SU-DHL-6 (cell line): ENCODE measurements at regions not wholly inside any gene's neighbourhood (a gene's known extent, or its start where the extent isn't known, plus 50 kb on each side); places are given as distances from the start of the nearest gene placed in this dataset.
"Not testable (repeated sequence)": the region's sequence is repeated elsewhere in the genome, so short reads cannot be mapped to it uniquely, and the experiment has no call there.

Source experiments
- H2AFZ ChIP-seq: fragments of 200-600 bp; sonication (generic); 2 replicates; pipeline ENCODE4 v1.6.1; 2014; ENCODE audit warnings: low read depth, mild to moderate bottlenecking, moderate library complexity, mixed read lengths, antibody characterized with exemption, low read length; ENCODE audit not compliant: severe bottlenecking
- H3F3A ChIP-seq: fragments of 200-600 bp; shearing (Covaris generic); 2 replicates; pipeline ENCODE4 v1.6.0; 2016; ENCODE audit warnings: antibody characterized with exemption, mild to moderate bottlenecking; ENCODE audit not compliant: insufficient read depth
- H3K27ac ChIP-seq: fragments of 200-600 bp; sonication (generic); 2 replicates; pipeline ENCODE4 v1.5.1; 2016; ENCODE audit warnings: low read depth, mild to moderate bottlenecking, low read length, moderate library complexity, mixed read lengths
- H3K27me3 ChIP-seq: fragments of 200-600 bp; sonication (generic), shearing (Covaris generic); 2 replicates; pipeline ENCODE4 v1.6.0; 2014; ENCODE audit warnings: mild to moderate bottlenecking, low read length
- H3K36me3 ChIP-seq: fragments of 200-600 bp; sonication (generic); 2 replicates; pipeline ENCODE4 v1.6.1; 2014; ENCODE audit warnings: mild to moderate bottlenecking, low read length, mixed read lengths
- H3K4me2 ChIP-seq: fragments of 300-600, 200-600 bp; shearing (Covaris generic), sonication (generic); 2 replicates; pipeline ENCODE4 v1.6.0; 2014; ENCODE audit warnings: low read length, low read depth, mild to moderate bottlenecking; ENCODE audit not compliant: poor library complexity, severe bottlenecking
- H3K4me3 ChIP-seq: fragments of 200-600 bp; sonication (generic); 2 replicates; pipeline ENCODE4 v1.5.1; 2014; ENCODE audit warnings: antibody characterized with exemption, low read length, mild to moderate bottlenecking, mixed read lengths; ENCODE audit not compliant: insufficient read depth, poor library complexity, severe bottlenecking
- H3K79me2 ChIP-seq: fragments of 200-600 bp; sonication (generic); 2 replicates; pipeline ENCODE4 v1.6.1; 2014; ENCODE audit warnings: mild to moderate bottlenecking, low read length, moderate library complexity; ENCODE audit not compliant: insufficient read depth
- H3K9ac ChIP-seq: fragments of 200-600 bp; sonication (generic); 2 replicates; pipeline ENCODE4 v1.7.0; 2014; ENCODE audit warnings: mild to moderate bottlenecking, low read length
- H3K9me2 ChIP-seq: fragments of 200-600 bp; sonication (generic); replicated peaks from 2 replicates; pipeline ENCODE4 v1.6.1; 2014; ENCODE audit warnings: low read length; ENCODE audit not compliant: insufficient read depth
- H3K9me3 ChIP-seq: fragments of 200-600 bp; sonication (generic); 2 replicates; pipeline ENCODE4 v1.6.1; 2014; ENCODE audit warnings: low read length, mixed read lengths; ENCODE audit not compliant: insufficient read depth
- H4K20me1 ChIP-seq: fragments of 200-600 bp; sonication (generic); 2 replicates; pipeline ENCODE4 v1.6.1; 2014; ENCODE audit warnings: low read depth, mild to moderate bottlenecking, antibody characterized with exemption, low read length, moderate library complexity, mixed read lengths
- EZH2phosphoT487 ChIP-seq: fragments of 200-600 bp; sonication (generic), shearing (Covaris generic); conservative IDR thresholded peaks from 2 replicates; pipeline ENCODE4 v1.6.1; 2018; ENCODE audit warnings: mild to moderate bottlenecking, antibody characterized with exemption, low read length, moderate library complexity, mixed read lengths
- TF ChIP-seq, protein P1 (sequence below): fragments of 200-600 bp; sonication (generic); IDR thresholded peaks from one replicate; pipeline ENCODE4 v1.5.1; 2017; ENCODE audit warnings: antibody characterized with exemption, mild to moderate bottlenecking, low read length, moderate library complexity; ENCODE audit not compliant: insufficient read depth, poor library complexity, severe bottlenecking

DNA sequence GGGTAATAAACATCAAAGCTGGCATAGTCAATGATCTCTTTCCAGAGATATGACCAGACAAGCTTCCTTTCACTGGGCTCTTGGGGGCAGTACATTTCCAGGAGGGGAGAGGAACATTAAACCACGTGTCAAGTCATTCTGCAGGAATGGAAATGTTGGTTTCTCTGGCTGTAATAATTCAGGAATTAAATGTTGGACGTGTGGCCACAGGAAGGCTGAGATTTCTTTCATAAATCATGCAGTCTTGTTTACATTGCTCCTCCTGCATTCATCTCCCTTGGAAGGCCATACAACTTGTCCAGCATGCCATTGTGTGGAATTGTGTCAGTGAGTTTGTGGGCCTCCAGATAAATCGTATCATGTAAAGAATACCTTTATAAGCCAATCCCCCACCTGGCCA is 259.2 kb downstream of the ADGRL2 start:
- Histone ChIP-seq H3K27me3 (no peaks in the 10 kb centered on the region), H4K20me1 (no peaks in the 10 kb centered on the region), H3K4me2 (no peak overlapping the region), H3K27ac (no peak overlapping the region), H3K9me2 (no peaks in the 10 kb centered on the region), H3F3A (no peaks in the 10 kb centered on the region), H3K36me3 (no peaks in the 10 kb centered on the region), H2AFZ (no peak overlapping the region), H3K9me3 (no peaks in the 10 kb centered on the region), H3K4me3 (no peak overlapping the region), H3K9ac (no peak overlapping the region), H3K79me2 (no peaks in the 10 kb centered on the region)
- TF ChIP-seq EZH2phosphoT487, result no peak
- TF ChIP-seq, protein P1, sequence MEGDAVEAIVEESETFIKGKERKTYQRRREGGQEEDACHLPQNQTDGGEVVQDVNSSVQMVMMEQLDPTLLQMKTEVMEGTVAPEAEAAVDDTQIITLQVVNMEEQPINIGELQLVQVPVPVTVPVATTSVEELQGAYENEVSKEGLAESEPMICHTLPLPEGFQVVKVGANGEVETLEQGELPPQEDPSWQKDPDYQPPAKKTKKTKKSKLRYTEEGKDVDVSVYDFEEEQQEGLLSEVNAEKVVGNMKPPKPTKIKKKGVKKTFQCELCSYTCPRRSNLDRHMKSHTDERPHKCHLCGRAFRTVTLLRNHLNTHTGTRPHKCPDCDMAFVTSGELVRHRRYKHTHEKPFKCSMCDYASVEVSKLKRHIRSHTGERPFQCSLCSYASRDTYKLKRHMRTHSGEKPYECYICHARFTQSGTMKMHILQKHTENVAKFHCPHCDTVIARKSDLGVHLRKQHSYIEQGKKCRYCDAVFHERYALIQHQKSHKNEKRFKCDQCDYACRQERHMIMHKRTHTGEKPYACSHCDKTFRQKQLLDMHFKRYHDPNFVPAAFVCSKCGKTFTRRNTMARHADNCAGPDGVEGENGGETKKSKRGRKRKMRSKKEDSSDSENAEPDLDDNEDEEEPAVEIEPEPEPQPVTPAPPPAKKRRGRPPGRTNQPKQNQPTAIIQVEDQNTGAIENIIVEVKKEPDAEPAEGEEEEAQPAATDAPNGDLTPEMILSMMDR, result no peak

DNA sequence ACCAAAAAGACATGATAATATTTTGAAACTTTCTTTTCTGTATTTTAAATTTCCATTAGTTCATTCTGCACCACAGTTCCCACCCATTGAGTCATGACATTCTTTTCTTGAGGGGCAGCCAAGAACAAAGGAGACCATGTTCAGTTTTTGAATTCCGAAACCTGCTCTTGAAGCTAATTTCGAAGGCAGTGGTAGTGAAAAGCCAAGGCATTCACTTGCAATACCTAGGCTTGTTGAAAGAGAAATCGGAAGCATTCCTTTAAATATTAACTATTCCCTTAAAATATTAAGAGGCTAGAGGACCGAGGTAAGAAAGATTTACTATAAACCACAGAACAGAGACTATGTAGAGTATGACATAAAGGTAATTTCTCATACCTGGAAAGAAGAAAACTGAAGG is 256.3 kb downstream of the ADGRL2 start:
- Histone ChIP-seq H3K27me3 (no peaks in the 10 kb centered on the region), H3K36me3 (no peaks in the 10 kb centered on the region), H3K9me2 (no peaks in the 10 kb centered on the region), H3K4me3 (no peak overlapping the region), H3K27ac (no peak overlapping the region), H4K20me1 (no peaks in the 10 kb centered on the region), H2AFZ (no peak overlapping the region), H3K9ac (no peak overlapping the region), H3K79me2 (no peaks in the 10 kb centered on the region), H3K4me2 (no peak overlapping the region), H3K9me3 (no peaks in the 10 kb centered on the region), H3F3A (no peaks in the 10 kb centered on the region)
- TF ChIP-seq, protein P1, result no peak
- TF ChIP-seq EZH2phosphoT487, result no peak

DNA sequence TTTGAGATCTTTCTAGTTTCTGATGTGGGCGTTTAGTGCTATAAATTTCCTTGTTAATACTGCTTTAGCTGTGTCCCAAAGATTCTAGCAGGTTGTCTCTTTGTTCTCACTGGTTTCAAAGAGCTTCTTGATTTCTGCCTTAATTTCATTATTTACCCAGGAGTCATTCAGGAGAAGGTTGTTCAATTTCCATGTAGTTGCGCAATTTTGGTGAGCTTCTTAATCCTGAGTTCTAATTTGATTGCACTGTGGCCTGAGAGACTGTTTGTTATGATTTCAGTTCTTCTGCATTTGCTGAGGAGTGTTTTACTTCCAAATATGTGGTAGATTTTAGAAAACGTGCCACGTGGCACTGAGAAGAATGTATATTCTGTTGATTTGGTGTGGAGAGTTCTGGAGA is 254.6 kb downstream of the ADGRL2 start:
- not testable (repeated sequence) for H3K4me2 ChIP-seq, H3K27ac ChIP-seq, H3F3A ChIP-seq

DNA sequence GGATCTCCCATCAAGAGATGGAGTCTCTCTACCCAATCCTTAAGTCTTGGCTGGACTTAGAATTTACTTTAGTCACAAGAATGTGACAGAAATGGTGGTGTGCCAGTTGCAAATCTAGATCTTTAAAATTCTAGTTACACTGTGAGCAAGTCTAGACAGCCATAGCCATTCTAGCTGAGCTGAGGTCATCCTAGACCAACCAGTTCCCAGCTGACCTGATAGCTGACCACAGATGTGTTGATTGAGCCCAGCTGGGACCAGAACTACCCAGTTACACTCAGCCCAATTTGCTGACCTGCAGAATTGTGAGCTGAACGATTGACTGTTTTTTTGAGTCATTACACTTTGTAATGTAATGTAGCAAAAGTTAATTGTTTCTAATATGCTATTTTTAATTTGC is 251.8 kb downstream of the ADGRL2 start:
- Histone ChIP-seq H3K27ac (no peak overlapping the region), H3K79me2 (no peaks in the 10 kb centered on the region), H3K9me2 (no peaks in the 10 kb centered on the region), H2AFZ (no peak overlapping the region), H3K9me3 (no peaks in the 10 kb centered on the region), H3K4me3 (no peak overlapping the region), H3K4me2 (no peak overlapping the region), H3K27me3 (no peaks in the 10 kb centered on the region), H3K9ac (no peak overlapping the region), H3K36me3 (no peaks in the 10 kb centered on the region), H4K20me1 (no peaks in the 10 kb centered on the region), H3F3A (no peaks in the 10 kb centered on the region)
- no peak for TF ChIP-seq EZH2phosphoT487
- TF ChIP-seq, protein P1, result no peak

More for the DNA sequence above, 254.6 kb downstream of the ADGRL2 start:
- not testable (repeated sequence) for H3K4me3 ChIP-seq, H3K9me3 ChIP-seq, H2AFZ ChIP-seq, H4K20me1 ChIP-seq, H3K79me2 ChIP-seq, H3K27me3 ChIP-seq, H3K9me2 ChIP-seq, H3K9ac ChIP-seq, H3K36me3 ChIP-seq
